Spleen (tissue), 7 donors: ENCODE measurements at regions not wholly inside any gene's neighbourhood (a gene's known extent, or its start where the extent isn't known, plus 50 kb on each side); places are given as distances from the start of the nearest gene placed in this dataset.

Experiments used
- POLR2A ChIP-seq, 3 donors: fragments of 450-650 bp; IDR thresholded peaks; one replicate each; pipeline ENCODE4 v1.5.1; 2017; ENCODE audit warnings: antibody characterized with exemption in 3 of 3, mild to moderate bottlenecking in 1 of 3
- POLR2AphosphoS5 ChIP-seq, 3 donors: sonication (generic); formaldehyde crosslinking; IDR thresholded peaks; one replicate each; pipeline ENCODE4 v1.5.1; 2017; ENCODE audit warnings: antibody characterized with exemption in 3 of 3
- TF ChIP-seq, protein P1 (sequence below), 11 experiments: fragments of 200-600 bp in 7 of 11; fragments of 450-650 bp in 4 of 11; sonication (generic) in 4 of 11; IDR thresholded peaks in 8 of 11; conservative IDR thresholded peaks in 3 of 11; 1 replicate in 7 of 11; 2 replicates in 4 of 11; pipeline versions ENCODE4 v1.4.0 to v1.8.0; 2016 to 2021; ENCODE audit warnings: antibody characterized with exemption in 11 of 11, inconsistent platforms in 4 of 11, mild to moderate bottlenecking in 1 of 11
- donor health status: DM: no; HTN: no; CAD: no; lungs with moderate emphysema.
- donor health status: DM: no; HTN: no; CAD: no.
- donor health status: DM: no; HTN: no; CAD: no.

DNA sequence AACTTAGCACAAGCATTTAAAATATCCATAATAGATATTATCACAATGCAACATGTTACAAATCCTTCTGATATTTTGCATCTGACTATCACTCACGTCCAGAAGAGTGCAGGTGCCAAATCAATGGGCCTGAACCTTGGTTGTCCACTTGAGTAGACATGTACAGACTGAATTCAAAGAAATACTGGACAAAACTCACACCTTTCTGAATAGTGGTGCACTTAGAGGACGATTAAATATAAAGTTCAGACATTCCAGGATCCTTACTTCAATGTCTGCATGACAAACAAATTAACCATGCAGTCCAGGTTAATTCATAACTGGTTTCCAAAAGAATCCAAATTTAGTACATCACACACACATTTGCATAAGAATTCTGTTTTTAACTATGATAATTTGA, 406.0 kb upstream of the EDA2R start:
- TF ChIP-seq POLR2AphosphoS5 (IDR thresholded peaks at IDR 0.05) = no peak
- TF ChIP-seq, protein P1, sequence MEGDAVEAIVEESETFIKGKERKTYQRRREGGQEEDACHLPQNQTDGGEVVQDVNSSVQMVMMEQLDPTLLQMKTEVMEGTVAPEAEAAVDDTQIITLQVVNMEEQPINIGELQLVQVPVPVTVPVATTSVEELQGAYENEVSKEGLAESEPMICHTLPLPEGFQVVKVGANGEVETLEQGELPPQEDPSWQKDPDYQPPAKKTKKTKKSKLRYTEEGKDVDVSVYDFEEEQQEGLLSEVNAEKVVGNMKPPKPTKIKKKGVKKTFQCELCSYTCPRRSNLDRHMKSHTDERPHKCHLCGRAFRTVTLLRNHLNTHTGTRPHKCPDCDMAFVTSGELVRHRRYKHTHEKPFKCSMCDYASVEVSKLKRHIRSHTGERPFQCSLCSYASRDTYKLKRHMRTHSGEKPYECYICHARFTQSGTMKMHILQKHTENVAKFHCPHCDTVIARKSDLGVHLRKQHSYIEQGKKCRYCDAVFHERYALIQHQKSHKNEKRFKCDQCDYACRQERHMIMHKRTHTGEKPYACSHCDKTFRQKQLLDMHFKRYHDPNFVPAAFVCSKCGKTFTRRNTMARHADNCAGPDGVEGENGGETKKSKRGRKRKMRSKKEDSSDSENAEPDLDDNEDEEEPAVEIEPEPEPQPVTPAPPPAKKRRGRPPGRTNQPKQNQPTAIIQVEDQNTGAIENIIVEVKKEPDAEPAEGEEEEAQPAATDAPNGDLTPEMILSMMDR (IDR thresholded peaks at IDR 0.05 in 8 of 11, conservative IDR thresholded peaks at IDR 0.05 in 3 of 11) = no peak
- TF ChIP-seq POLR2A (IDR thresholded peaks at IDR 0.05) = no peak
